Panc1 (cell line): ENCODE measurements at regions not wholly inside any gene's neighbourhood (a gene's known extent, or its start where the extent isn't known, plus 50 kb on each side); places are given as distances from the start of the nearest gene placed in this dataset.

ENCODE experiments used
- ATAC-seq: fragments of 200-7000 bp; cut with Tn5 transposase; 2 replicates; pipeline ENCODE4 v1.9.1; 2020; ENCODE audit warnings: mild to moderate bottlenecking, moderate library complexity
- BruUV-seq: library from RNA; stranded (reverse); fragments of 400-500 nt; replicated peaks from 2 replicates; lab custom pipeline; 2021; lab: Mats Ljungman, UMichigan
- CTCF ChIA-PET: fragments of 300-600 bp; sonication (Branson Sonifier 250); formaldehyde crosslinking; loops from one replicate; lab custom pipeline; 2022; ENCODE audit warnings: antibody characterized with exemption; lab: Charles Lee
- POLR2A ChIA-PET: fragments of 300-600 bp; sonication (Branson Sonifier 250); formaldehyde crosslinking; loops from one replicate; lab custom pipeline; 2022; ENCODE audit warnings: antibody characterized with exemption; lab: Charles Lee
- DNase-seq: peaks from one replicate; pipeline ENCODE4 v3.0.0-alpha.2; 2010; ENCODE audit warnings: low read depth, low spot score
- H3K27ac ChIP-seq: 2 replicates; pipeline ENCODE4 v1.5.1; 2011; ENCODE audit warnings: mild to moderate bottlenecking, low read length, inconsistent platforms
- H3K27me3 ChIP-seq: fragments of 200-500 bp; sonication (Bioruptor generic); 2 replicates; pipeline ENCODE4 v1.6.0; 2014; ENCODE audit warnings: low read length, inconsistent platforms; ENCODE audit not compliant: control insufficient read depth, insufficient read depth
- H3K36me3 ChIP-seq: fragments of 200-500 bp; sonication (Bioruptor generic); 2 replicates; pipeline ENCODE4 v1.5.1; 2014; ENCODE audit warnings: inconsistent platforms, mild to moderate bottlenecking, low read length, moderate library complexity; ENCODE audit not compliant: control insufficient read depth, insufficient read depth
- H3K4me1 ChIP-seq: 2 replicates; pipeline ENCODE4 v1.5.1; 2011; ENCODE audit warnings: inconsistent platforms, mild to moderate bottlenecking, low read length, moderate library complexity; ENCODE audit not compliant: control insufficient read depth, insufficient read depth
- H3K4me3 ChIP-seq, 2 experiments: 2 replicates each; pipeline ENCODE4 v1.5.1; 2011 to 2012; ENCODE audit warnings: low read depth in 2 of 2, low read length in 2 of 2, mild to moderate bottlenecking in 2 of 2, inconsistent platforms in 1 of 2, moderate library complexity in 1 of 2
- H3K9me3 ChIP-seq: fragments of 200-500 bp; sonication (Bioruptor generic); 2 replicates; pipeline ENCODE4 v1.5.1; 2014; ENCODE audit warnings: low read depth, mild to moderate bottlenecking, inconsistent platforms, low read length, moderate library complexity; ENCODE audit not compliant: control insufficient read depth, insufficient read depth
- POLR2AphosphoS5 ChIP-seq: IDR thresholded peaks from 2 replicates; pipeline ENCODE4 v1.6.1; 2012; ENCODE audit warnings: mild to moderate bottlenecking, low read depth, low read length, moderate library complexity
- SIN3A ChIP-seq: IDR thresholded peaks from 2 replicates; pipeline ENCODE4 v1.6.1; 2012; ENCODE audit warnings: low read depth, mild to moderate bottlenecking, low read length, moderate library complexity, borderline replicate concordance; ENCODE audit not compliant: insufficient read depth
- TCF7L2 ChIP-seq: IDR thresholded peaks from 2 replicates; pipeline ENCODE4 v1.6.1; 2011; ENCODE audit warnings: mild to moderate bottlenecking, low read depth, low read length, inconsistent platforms
- in situ Hi-C: cut with HindIII; loops from 2 replicates; pipeline ENCODE4 v1.10.0; 2016; ENCODE audit warnings: low sequenced_read_pairs, low pct_unique_long_range_greater_than_20kb
- intact Hi-C: fragments of 100-400 bp; cut with micrococcal nuclease; formaldehyde crosslinking; loops from one replicate; pipeline ENCODE4 v1.10.0; 2022; ENCODE audit not compliant: unreplicated experiment
- TF ChIP-seq, protein P1 (sequence below), 2 experiments: IDR thresholded peaks; 2 replicates each; pipeline ENCODE4 v1.6.1; 2011 to 2012; ENCODE audit warnings: low read depth in 2 of 2, control low read depth in 1 of 2, low read length in 1 of 2, mild to moderate bottlenecking in 1 of 2, moderate library complexity in 1 of 2; ENCODE audit not compliant: insufficient read depth in 1 of 2
- TF ChIP-seq, protein P2 (sequence below): fragments of 450-650 bp; IDR thresholded peaks from 2 replicates; pipeline ENCODE4 v1.5.1; 2017; ENCODE audit warnings: mild to moderate bottlenecking

DNA sequence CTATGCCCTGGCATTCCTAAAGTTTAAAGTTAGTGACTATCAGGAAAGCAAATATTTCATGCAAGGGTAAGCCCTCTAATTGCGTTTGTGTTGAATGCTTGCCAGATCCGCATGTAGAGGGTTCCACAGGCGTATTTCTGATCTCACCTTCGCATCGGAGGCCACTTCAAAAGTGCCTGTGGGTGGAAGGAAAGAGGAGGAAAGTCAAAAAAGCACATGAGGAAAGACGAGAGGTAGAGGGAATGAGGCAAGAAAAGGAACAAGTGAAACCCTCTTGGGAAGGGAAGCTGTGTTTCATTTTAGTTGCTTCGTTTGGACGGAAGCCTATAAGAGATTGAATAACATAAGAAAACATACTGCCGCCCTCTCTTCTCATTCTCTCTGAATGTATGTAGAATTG, 628.8 kb downstream of the SPRY1 start:
- Histone ChIP-seq H3K27me3 (no peaks in the 10 kb centered on the region), H3K9me3 (no peaks in the 10 kb centered on the region), H3K4me1 (no peaks in the 10 kb centered on the region), H3K27ac (no peak overlapping the region), H3K36me3 (no peaks in the 10 kb centered on the region), H3K4me3 (no peak overlapping the region)
- DNase-seq, result no peak
- in situ Hi-C loops (no loop called here), intact Hi-C loops (no loop called here)
- ChIA-PET POLR2A (no interaction called here), CTCF (no interaction called here)
- TF ChIP-seq, protein P1, sequence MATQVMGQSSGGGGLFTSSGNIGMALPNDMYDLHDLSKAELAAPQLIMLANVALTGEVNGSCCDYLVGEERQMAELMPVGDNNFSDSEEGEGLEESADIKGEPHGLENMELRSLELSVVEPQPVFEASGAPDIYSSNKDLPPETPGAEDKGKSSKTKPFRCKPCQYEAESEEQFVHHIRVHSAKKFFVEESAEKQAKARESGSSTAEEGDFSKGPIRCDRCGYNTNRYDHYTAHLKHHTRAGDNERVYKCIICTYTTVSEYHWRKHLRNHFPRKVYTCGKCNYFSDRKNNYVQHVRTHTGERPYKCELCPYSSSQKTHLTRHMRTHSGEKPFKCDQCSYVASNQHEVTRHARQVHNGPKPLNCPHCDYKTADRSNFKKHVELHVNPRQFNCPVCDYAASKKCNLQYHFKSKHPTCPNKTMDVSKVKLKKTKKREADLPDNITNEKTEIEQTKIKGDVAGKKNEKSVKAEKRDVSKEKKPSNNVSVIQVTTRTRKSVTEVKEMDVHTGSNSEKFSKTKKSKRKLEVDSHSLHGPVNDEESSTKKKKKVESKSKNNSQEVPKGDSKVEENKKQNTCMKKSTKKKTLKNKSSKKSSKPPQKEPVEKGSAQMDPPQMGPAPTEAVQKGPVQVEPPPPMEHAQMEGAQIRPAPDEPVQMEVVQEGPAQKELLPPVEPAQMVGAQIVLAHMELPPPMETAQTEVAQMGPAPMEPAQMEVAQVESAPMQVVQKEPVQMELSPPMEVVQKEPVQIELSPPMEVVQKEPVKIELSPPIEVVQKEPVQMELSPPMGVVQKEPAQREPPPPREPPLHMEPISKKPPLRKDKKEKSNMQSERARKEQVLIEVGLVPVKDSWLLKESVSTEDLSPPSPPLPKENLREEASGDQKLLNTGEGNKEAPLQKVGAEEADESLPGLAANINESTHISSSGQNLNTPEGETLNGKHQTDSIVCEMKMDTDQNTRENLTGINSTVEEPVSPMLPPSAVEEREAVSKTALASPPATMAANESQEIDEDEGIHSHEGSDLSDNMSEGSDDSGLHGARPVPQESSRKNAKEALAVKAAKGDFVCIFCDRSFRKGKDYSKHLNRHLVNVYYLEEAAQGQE (IDR thresholded peaks at IDR 0.05; ENCODE audit: insufficient read depth in 1 of 2, low read depth in 2 of 2, low read length in 1 of 2), result no peak
- TF ChIP-seq SIN3A (no peak), TCF7L2 (no peak), POLR2AphosphoS5 (no peak)
- TF ChIP-seq, protein P2, sequence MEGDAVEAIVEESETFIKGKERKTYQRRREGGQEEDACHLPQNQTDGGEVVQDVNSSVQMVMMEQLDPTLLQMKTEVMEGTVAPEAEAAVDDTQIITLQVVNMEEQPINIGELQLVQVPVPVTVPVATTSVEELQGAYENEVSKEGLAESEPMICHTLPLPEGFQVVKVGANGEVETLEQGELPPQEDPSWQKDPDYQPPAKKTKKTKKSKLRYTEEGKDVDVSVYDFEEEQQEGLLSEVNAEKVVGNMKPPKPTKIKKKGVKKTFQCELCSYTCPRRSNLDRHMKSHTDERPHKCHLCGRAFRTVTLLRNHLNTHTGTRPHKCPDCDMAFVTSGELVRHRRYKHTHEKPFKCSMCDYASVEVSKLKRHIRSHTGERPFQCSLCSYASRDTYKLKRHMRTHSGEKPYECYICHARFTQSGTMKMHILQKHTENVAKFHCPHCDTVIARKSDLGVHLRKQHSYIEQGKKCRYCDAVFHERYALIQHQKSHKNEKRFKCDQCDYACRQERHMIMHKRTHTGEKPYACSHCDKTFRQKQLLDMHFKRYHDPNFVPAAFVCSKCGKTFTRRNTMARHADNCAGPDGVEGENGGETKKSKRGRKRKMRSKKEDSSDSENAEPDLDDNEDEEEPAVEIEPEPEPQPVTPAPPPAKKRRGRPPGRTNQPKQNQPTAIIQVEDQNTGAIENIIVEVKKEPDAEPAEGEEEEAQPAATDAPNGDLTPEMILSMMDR, result no peak
- ATAC-seq, result no peak
- no TSS peak for BruUV-seq

DNA sequence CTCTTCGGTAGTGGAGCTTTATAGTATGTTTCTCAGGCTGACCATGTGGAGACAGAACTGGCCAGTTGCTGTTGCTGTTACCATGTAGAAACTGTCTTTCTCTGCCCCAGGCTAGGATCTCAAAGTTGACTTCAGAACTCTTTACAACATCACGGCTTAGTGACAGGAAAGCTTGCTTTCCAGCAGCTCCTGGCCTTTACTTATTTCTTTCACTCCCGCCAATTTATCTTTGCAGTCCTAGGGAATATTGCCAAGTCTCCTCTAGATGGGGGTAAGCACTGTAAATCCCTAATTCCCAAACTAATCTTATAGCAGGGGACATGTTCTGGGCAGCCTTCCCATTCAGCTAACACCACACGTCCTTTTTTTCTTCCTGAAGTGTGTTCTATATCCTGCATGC, 631.6 kb downstream of the SPRY1 start:
- in situ Hi-C loops, result no loop called here
- Histone ChIP-seq H3K27me3 (no peaks in the 10 kb centered on the region), H3K4me1 (no peaks in the 10 kb centered on the region), H3K36me3 (no peaks in the 10 kb centered on the region), H3K4me3 (no peak overlapping the region), H3K9me3 (no peaks in the 10 kb centered on the region), H3K27ac (no peak overlapping the region)
- BruUV-seq, result no TSS peak
- ATAC-seq (no peak), DNase-seq (no peak)
- POLR2A ChIA-PET, result no interaction called here
- intact Hi-C loops, result no loop called here
- TF ChIP-seq TCF7L2 (no peak), SIN3A (no peak), POLR2AphosphoS5 (no peak)
- TF ChIP-seq, protein P2, result no peak
- TF ChIP-seq, protein P1 (IDR thresholded peaks at IDR 0.05; ENCODE audit: insufficient read depth in 1 of 2, low read depth in 2 of 2, low read length in 1 of 2), result no peak
- CTCF ChIA-PET, result no interaction called here
